Neural cell (in vitro differentiated cells): ENCODE measurements at regions not wholly inside any gene's neighbourhood (a gene's known extent, or its start where the extent isn't known, plus 50 kb on each side); places are given as distances from the start of the nearest gene placed in this dataset.
"Not testable (repeated sequence)": the region's sequence is repeated elsewhere in the genome, so short reads cannot be mapped to it uniquely, and the experiment has no call there.

Experiments
- H2AFZ ChIP-seq: fragments of 200-600, 300-800 bp; sonication (generic), shearing (Covaris generic); 2 replicates; pipeline ENCODE4 v1.6.0; 2014; ENCODE audit warnings: low read depth, mild to moderate bottlenecking, antibody characterized with exemption, low read length, moderate library complexity
- H3F3A ChIP-seq: fragments of 200-600 bp; shearing (Covaris generic); 2 replicates; pipeline ENCODE4 v1.6.1; 2016; ENCODE audit warnings: mild to moderate bottlenecking, moderate library complexity, mixed read lengths, antibody characterized with exemption, low read length; ENCODE audit not compliant: insufficient read depth, poor library complexity, severe bottlenecking
- H3K27ac ChIP-seq: fragments of 200-600, 300-800 bp; sonication (generic), shearing (Covaris generic); 2 replicates; pipeline ENCODE4 v1.5.1; 2014; ENCODE audit warnings: mild to moderate bottlenecking, low read length, moderate library complexity
- H3K27me3 ChIP-seq: fragments of 300-800, 200-600 bp; sonication (generic), shearing (Covaris generic); 2 replicates; pipeline ENCODE4 v1.6.0; 2014; ENCODE audit warnings: mild to moderate bottlenecking, low read depth, low read length, moderate library complexity; ENCODE audit not compliant: insufficient read depth
- H3K36me3 ChIP-seq: fragments of 300-800, 200-600 bp; sonication (generic), shearing (Covaris generic); 2 replicates; pipeline ENCODE4 v1.5.1; 2014; ENCODE audit warnings: mild to moderate bottlenecking, antibody characterized with exemption, low read length, moderate library complexity; ENCODE audit not compliant: insufficient read depth
- H3K4me2 ChIP-seq: fragments of 300-800, 200-600 bp; sonication (generic), shearing (Covaris generic); 2 replicates; pipeline ENCODE4 v1.6.0; 2014; ENCODE audit warnings: mild to moderate bottlenecking, low read length
- H3K4me3 ChIP-seq: fragments of 300-800, 200-600 bp; sonication (generic), shearing (Covaris generic); 2 replicates; pipeline ENCODE4 v1.5.1; 2014; ENCODE audit warnings: mild to moderate bottlenecking, low read length, moderate library complexity
- H3K79me2 ChIP-seq: fragments of 200-600 bp; shearing (Covaris generic); replicated peaks from 2 replicates; pipeline ENCODE4 v1.6.0; 2014; ENCODE audit warnings: mild to moderate bottlenecking, low read length, moderate library complexity; ENCODE audit not compliant: insufficient read depth
- H3K9ac ChIP-seq: fragments of 300-800, 200-600 bp; sonication (generic), shearing (Covaris generic); 2 replicates; pipeline ENCODE4 v1.6.1; 2016; ENCODE audit warnings: mild to moderate bottlenecking, low read length, mixed read lengths
- H3K9me2 ChIP-seq: fragments of 200-600 bp; shearing (Covaris generic); 2 replicates; pipeline ENCODE4 v1.6.1; 2016; ENCODE audit warnings: mild to moderate bottlenecking, low read length, mixed read lengths; ENCODE audit not compliant: insufficient read depth
- H3K9me3 ChIP-seq: fragments of 200-600, 300-800 bp; sonication (generic), shearing (Covaris generic); 2 replicates; pipeline ENCODE4 v1.6.1; 2016; ENCODE audit warnings: mild to moderate bottlenecking, mixed run types, low read length, moderate library complexity, mixed read lengths
- H4K20me1 ChIP-seq: fragments of 200-600 bp; shearing (Covaris generic); 2 replicates; pipeline ENCODE4 v1.6.1; 2016; ENCODE audit warnings: mild to moderate bottlenecking, mixed run types; ENCODE audit not compliant: insufficient read depth
- EP300 ChIP-seq: fragments of 450-650 bp; conservative IDR thresholded peaks from 2 replicates; pipeline ENCODE4 v1.6.1; 2014; ENCODE audit warnings: antibody characterized with exemption, mild to moderate bottlenecking, moderate library complexity; ENCODE audit not compliant: poor library complexity, severe bottlenecking
- EZH2 ChIP-seq: fragments of 200-600, 300-800 bp; shearing (Covaris generic), sonication (generic); IDR thresholded peaks from 2 replicates; pipeline ENCODE4 v1.6.1; 2014; ENCODE audit warnings: antibody characterized with exemption, low read length, borderline replicate concordance, mild to moderate bottlenecking; ENCODE audit not compliant: insufficient read depth, poor library complexity, severe bottlenecking
- MXI1 ChIP-seq: fragments of 450-650 bp; conservative IDR thresholded peaks from 2 replicates; pipeline ENCODE4 v1.6.1; 2014; ENCODE audit warnings: antibody characterized with exemption, mild to moderate bottlenecking; ENCODE audit not compliant: poor library complexity, severe bottlenecking
- POLR2AphosphoS5 ChIP-seq: IDR thresholded peaks from 2 replicates; pipeline ENCODE4 v1.6.1; 2012
- RAD21 ChIP-seq: fragments of 450-650 bp; conservative IDR thresholded peaks from 2 replicates; pipeline ENCODE4 v1.6.1; 2014; ENCODE audit warnings: antibody characterized with exemption, mild to moderate bottlenecking, moderate library complexity
- SMC3 ChIP-seq: fragments of 450-650 bp; conservative IDR thresholded peaks from 2 replicates; pipeline ENCODE4 v1.6.1; 2014; ENCODE audit warnings: antibody characterized with exemption, mild to moderate bottlenecking, moderate library complexity; ENCODE audit not compliant: poor library complexity
- TAF1 ChIP-seq: IDR thresholded peaks from 2 replicates; pipeline ENCODE4 v1.6.1; 2012; ENCODE audit warnings: low read depth
- TF ChIP-seq, protein P1 (sequence below): IDR thresholded peaks from 2 replicates; pipeline ENCODE4 v1.6.1; 2012; ENCODE audit warnings: borderline replicate concordance
- TF ChIP-seq, protein P2 (sequence below): fragments of 450-650 bp; IDR thresholded peaks from 2 replicates; pipeline ENCODE4 v1.5.1; 2014; ENCODE audit warnings: antibody characterized with exemption, mild to moderate bottlenecking, moderate library complexity; ENCODE audit not compliant: poor library complexity, severe bottlenecking

- no peak overlapping the region for H3K4me2 ChIP-seq
- H3F3A ChIP-seq, result no peaks in the 10 kb centered on the region
- no peaks in the 10 kb centered on the region for H3K27me3 ChIP-seq
- no peak overlapping the region for H3K4me3 ChIP-seq
- H3K9me2 ChIP-seq, result no peaks in the 10 kb centered on the region
- H3K27ac ChIP-seq, result no peak overlapping the region
- TF ChIP-seq, protein P1, sequence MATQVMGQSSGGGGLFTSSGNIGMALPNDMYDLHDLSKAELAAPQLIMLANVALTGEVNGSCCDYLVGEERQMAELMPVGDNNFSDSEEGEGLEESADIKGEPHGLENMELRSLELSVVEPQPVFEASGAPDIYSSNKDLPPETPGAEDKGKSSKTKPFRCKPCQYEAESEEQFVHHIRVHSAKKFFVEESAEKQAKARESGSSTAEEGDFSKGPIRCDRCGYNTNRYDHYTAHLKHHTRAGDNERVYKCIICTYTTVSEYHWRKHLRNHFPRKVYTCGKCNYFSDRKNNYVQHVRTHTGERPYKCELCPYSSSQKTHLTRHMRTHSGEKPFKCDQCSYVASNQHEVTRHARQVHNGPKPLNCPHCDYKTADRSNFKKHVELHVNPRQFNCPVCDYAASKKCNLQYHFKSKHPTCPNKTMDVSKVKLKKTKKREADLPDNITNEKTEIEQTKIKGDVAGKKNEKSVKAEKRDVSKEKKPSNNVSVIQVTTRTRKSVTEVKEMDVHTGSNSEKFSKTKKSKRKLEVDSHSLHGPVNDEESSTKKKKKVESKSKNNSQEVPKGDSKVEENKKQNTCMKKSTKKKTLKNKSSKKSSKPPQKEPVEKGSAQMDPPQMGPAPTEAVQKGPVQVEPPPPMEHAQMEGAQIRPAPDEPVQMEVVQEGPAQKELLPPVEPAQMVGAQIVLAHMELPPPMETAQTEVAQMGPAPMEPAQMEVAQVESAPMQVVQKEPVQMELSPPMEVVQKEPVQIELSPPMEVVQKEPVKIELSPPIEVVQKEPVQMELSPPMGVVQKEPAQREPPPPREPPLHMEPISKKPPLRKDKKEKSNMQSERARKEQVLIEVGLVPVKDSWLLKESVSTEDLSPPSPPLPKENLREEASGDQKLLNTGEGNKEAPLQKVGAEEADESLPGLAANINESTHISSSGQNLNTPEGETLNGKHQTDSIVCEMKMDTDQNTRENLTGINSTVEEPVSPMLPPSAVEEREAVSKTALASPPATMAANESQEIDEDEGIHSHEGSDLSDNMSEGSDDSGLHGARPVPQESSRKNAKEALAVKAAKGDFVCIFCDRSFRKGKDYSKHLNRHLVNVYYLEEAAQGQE, result no peak
- no peak for TF ChIP-seq MXI1
- no peak for TF ChIP-seq EZH2
- TF ChIP-seq RAD21, result no peak
- no peak for TF ChIP-seq POLR2AphosphoS5
- TF ChIP-seq SMC3, result no peak
- no peak overlapping the region for H3K9ac ChIP-seq
- no peaks in the 10 kb centered on the region for H3K9me3 ChIP-seq
- H2AFZ ChIP-seq, result no peak overlapping the region
- no peaks in the 10 kb centered on the region for H3K36me3 ChIP-seq
- H4K20me1 ChIP-seq, result no peaks in the 10 kb centered on the region
- H3K79me2 ChIP-seq, result no peaks in the 10 kb centered on the region
Observed at GRCh38 chr4:103493450-103494159, 226.2 kb downstream of the TACR3 start.

- H2AFZ ChIP-seq, H3K27ac ChIP-seq, H3K9me2 ChIP-seq, H3K79me2 ChIP-seq, H3K27me3 ChIP-seq, H3K4me2 ChIP-seq, H3F3A ChIP-seq, H3K4me3 ChIP-seq, H4K20me1 ChIP-seq, H3K9ac ChIP-seq, H3K9me3 ChIP-seq, H3K36me3 ChIP-seq: not testable (repeated sequence)
Observed at GRCh38 chr4:103485296-103485695, 234.5 kb downstream of the TACR3 start.

GRCh38 chr4:103484521-103484920, 235.3 kb downstream of the TACR3 start:
- Histone ChIP-seq H3K27ac (no peak overlapping the region), H3K4me2 (no peak overlapping the region), H2AFZ (no peak overlapping the region), H3K36me3 (no peaks in the 10 kb centered on the region), H3K27me3 (no peaks in the 10 kb centered on the region), H3K4me3 (no peak overlapping the region), H3K9me3 (no peaks in the 10 kb centered on the region), H3K9me2 (no peaks in the 10 kb centered on the region), H3F3A (no peaks in the 10 kb centered on the region), H3K79me2 (no peaks in the 10 kb centered on the region), H4K20me1 (no peaks in the 10 kb centered on the region), H3K9ac (no peak overlapping the region)
- TF ChIP-seq EP300, result no peak
- TF ChIP-seq TAF1, result no peak
- TF ChIP-seq, protein P2, sequence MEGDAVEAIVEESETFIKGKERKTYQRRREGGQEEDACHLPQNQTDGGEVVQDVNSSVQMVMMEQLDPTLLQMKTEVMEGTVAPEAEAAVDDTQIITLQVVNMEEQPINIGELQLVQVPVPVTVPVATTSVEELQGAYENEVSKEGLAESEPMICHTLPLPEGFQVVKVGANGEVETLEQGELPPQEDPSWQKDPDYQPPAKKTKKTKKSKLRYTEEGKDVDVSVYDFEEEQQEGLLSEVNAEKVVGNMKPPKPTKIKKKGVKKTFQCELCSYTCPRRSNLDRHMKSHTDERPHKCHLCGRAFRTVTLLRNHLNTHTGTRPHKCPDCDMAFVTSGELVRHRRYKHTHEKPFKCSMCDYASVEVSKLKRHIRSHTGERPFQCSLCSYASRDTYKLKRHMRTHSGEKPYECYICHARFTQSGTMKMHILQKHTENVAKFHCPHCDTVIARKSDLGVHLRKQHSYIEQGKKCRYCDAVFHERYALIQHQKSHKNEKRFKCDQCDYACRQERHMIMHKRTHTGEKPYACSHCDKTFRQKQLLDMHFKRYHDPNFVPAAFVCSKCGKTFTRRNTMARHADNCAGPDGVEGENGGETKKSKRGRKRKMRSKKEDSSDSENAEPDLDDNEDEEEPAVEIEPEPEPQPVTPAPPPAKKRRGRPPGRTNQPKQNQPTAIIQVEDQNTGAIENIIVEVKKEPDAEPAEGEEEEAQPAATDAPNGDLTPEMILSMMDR, result no peak
- no peak for TF ChIP-seq EZH2
- TF ChIP-seq SMC3, result no peak
- no peak for TF ChIP-seq MXI1
- TF ChIP-seq, protein P1, result no peak
- TF ChIP-seq RAD21, result no peak
- no peak for TF ChIP-seq POLR2AphosphoS5
